HG02642 (cell line): ENCODE measurements at regions not wholly inside any gene's neighbourhood (a gene's known extent, or its start where the extent isn't known, plus 50 kb on each side); places are given as distances from the start of the nearest gene placed in this dataset.
A peak's percentile ranks its signal among the peaks of the same experiment; 100 is the strongest.
"Not testable (repeated sequence)": the region's sequence is repeated elsewhere in the genome, so short reads cannot be mapped to it uniquely, and the experiment has no call there.

ENCODE experiments used
- ATAC-seq: cut with Tn5 transposase; IDR thresholded peaks from one replicate; pipeline ENCODE4 v1.9.1; 2021; ENCODE audit warnings: mild to moderate bottlenecking; ENCODE audit not compliant: unreplicated experiment, poor library complexity

DNA sequence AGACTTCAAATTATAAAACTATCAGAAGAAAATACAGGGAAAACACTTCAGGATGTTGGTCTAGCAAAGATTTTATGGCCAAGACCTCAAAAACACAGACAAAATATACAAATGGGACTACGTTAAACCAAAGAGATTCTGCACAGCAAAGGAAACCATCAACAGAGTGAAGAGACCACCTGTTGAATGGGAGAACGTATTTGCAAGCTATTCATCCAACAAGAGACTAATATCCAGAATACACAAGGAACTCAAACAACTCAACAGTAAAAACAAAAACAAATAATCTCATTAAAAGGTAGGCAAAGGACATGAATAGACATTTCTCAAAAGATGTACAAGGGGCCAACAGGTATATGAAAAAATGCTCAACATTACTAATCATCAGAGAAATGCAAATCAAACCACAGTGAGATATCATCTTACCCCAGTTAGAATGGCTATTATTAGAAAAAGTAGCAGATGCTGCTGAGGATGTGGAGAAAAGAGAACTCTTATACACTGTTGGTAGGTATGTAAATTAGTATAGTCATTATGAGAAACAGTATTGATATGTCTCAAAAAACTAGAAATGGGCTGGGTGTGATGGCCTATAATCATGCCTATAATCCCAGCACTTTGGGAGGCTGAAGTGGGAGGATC is 112.6 kb downstream of the LRIG2 start:
- peak; percentile 94 for ATAC-seq

DNA sequence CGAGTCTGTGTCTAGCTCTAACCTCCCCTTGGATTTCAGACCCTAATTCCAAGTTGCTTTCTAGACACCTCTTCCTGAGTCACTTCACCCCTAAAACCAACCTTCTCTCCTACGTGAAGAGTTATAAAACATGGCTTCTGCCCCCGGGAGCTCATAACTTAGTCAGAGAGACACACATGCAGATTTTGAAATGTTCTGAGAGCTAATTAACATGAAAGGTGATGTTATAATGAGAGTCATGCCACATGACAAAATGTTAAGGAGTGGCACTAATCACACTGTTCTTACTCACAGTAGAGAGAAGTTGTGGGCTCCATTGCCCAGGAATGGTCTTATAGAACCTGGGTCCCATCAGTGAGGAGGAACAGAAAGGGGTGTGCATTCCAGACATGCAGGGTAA is 117.1 kb downstream of the LRIG2 start:
- no peak for ATAC-seq

- ATAC-seq: no peak
Measured at GRCh38 chr1:113190930-113191329, 117.9 kb downstream of the LRIG2 start.

DNA sequence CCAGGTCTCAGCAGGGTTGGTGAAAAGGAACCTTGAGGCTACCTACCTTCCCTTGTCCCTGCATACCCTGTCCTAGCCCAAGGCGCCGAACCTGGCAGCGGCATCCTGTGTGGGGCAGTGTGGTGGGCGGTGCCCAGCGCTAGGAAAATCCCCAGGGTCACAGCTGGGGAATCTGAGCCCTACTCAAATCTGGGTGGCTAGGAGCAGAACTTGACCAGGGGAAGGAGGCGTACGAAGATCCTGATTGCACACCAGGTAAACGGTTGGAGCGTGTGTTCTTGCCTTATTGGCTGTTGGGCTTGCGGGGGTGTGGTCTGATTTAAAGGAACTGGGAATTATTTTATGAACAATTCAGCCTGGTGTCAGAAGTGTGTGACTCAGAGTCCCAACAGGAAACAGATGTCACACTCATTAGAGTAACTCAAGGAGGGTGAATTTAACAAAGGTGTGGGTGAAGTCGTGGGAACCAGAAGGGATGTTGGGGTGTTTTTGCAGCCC is 118.6 kb downstream of the LRIG2 start:
- ATAC-seq: peak; percentile 55

DNA sequence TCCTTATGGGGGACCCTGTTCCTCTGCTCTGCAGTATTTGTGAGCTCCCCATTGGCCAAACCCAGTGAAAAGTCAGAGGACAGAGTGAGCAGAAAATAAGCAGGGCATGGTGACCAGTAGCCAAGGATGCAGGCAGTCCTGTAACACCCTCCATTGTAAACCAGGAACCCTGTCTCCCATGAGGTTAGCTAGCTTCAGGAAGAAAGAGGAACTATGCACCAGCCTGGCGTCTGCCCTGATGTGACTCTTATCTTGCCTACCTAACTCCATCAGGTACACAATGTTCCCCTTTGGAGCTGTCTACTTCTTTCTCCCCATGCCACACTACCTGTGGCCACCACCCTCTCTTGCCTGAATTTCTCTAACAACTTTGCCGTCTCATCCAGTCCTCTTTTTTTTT is 119.2 kb downstream of the LRIG2 start:
- peak; percentile 20 for ATAC-seq

DNA sequence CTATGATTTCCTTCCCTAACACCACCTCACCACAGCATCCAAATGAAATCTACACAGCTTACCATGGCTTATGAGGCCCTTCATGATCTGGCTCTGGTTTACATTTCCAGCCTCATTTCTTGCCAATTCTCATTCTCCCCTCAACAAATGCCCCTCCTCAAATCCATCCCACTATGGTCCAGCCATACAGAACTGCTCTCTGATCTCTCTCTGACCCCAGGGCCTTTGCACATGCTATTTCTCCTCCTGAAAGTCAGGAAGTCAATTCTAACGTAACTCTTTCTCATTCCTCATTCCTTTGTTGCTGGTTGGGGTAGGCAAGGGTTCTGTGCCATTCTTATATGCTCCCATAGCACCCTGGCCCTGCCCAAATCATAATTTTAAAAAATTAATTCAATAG is 120.0 kb downstream of the LRIG2 start:
- no peak for ATAC-seq

DNA sequence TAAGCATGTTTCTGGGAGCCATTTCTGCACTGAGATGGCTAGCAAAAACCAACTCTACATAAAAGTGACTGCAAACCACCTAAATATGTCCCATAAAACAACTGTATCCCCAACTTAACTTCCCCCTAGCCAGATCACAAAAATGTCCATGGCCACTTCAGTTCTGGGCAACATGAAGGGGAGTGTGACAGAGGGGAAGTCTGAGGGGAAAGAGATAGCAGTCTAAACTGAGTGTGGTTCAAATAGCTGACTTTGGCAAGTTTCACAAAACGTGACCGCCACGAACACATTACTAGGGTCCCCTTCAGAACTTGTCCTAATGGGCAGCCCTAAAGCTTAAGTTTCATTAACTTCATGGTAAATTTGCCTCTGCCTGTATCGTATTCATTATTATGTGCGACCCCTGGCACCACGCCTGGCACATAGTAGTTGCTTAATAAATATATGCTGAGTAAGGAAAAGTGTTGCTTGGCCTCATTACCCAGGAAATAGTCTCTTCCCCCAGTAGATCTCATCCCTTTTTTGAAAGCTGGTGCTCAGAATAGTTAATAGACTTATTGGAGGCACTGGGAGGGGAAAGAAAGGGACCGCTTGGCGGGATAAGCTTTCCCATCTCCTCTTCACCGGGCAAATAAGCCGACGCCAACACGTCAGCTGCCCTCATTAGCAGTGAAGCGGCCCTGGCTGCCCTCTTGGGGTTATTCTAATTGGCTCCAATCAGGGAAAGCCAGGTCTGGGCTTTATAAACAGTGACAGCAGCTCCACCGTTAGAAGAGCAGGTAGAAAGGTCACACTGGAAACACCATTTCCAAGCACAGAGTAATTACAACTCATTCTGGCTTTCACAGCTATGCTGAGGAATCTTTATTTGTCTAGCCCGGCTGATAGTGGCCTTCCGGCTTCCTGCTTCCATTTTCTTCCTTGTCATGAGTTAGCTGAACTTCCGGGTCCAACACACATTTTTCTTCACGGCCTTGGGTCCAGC is 122.1 kb downstream of the LRIG2 start:
- no peak for ATAC-seq

GRCh38 chr1:113197719-113198330 is 124.8 kb downstream of the LRIG2 start:
- no peak for ATAC-seq

GRCh38 chr1:113198806-113199205 is 125.8 kb downstream of the LRIG2 start:
- no peak for ATAC-seq

- no peak for ATAC-seq
Measured at GRCh38 chr1:113199760-113200455, 126.9 kb downstream of the LRIG2 start.

DNA sequence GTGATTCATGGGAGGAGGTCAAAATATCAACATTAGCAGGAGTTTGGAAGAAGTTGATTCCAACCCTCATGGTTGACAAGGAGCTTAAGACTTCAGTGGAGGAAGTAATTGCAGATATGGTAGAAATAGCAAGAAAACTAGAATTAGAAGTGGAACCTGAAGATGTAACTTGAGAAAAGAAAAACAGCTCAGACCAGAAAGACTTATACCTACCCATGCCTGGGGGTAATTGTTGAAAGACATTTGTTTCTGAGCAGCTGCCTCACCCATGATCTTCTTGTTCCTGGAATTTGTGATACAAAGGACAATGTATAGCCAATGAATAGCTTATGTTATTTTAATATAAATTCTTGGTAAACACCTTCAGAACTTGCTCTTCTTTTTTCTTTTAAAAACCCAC is 128.6 kb downstream of the LRIG2 start:
- no peak for ATAC-seq

DNA sequence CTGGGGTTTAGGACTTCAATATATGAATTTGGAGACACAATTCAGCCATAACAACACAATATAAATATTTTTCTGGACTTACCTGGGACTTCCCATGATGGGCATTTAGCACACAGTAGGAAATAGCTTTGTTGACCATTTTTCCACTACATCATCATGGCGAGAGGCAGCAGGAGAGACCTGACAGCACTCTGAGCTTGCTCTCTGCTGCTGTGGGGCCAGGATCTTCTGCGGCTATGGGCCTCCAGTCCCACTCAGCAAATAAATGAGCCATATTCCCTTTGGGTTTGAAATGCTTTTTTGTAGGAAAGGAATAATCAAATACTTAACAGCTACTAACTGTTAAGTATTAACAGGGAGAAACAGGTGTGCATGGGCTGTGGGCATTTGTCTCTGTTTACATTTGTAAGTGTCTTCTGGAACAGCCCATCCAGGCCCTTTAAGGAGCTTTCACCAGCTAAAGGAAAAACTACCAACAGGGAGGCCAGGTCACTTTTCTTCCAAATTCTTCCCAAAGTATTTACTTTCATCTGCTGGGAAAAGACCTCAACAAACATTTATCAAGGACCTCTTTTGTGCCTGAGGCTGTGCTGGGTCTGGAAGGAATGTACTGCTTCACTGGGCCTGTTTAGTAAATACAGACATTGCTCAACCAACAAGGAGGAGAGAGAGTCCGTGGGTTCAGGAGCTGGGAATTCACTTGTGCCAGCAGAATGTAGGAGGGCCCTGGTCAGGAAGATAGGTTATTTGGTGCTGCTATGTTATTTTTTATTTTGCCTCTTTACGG is 133.2 kb downstream of the LRIG2 start:
- ATAC-seq: no peak

DNA sequence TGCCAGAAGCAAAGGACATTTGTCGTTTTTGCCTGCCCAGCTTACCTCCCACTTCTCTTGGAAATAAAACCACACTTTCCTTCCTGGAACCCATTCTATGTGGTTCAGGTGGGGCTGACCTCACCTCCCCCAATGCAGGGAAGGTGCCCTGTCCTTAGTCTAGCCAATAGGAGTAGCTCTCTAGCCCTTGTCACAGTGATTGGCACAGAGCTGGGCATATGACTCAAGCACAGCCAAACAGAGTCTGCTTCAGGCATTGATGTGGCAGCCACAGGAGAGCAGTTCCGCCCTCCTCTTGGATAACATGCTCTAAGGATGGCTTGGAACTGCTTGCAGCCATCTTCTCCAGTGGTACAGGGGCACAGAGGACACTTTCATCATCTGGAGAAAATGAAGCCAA is 134.0 kb downstream of the LRIG2 start:
- no peak for ATAC-seq

DNA sequence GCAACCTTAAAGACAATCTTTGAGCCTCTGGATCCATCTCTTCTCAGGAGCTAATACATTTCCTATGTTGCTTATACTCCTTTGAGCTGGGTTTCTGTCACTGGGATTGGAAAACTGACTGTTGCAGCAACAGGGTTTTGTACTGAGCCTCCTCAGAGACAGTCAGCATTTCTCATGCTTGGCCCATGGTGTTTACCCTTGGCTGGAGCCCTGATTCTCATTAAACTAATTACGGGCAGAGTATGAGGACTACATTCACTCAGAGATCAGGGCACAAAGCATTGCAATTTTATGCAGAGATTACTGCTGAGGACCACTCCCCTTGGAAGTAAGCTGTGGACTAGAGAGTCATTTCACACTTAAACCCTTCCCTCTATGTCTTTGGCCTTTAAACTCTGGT is 134.5 kb downstream of the LRIG2 start:
- no peak for ATAC-seq

GRCh38 chr1:113208425-113208824 is 135.4 kb downstream of the LRIG2 start:
- not testable (repeated sequence) for ATAC-seq

GRCh38 chr1:113210248-113210647 is 137.2 kb downstream of the LRIG2 start:
- no peak for ATAC-seq

- ATAC-seq: no peak
Measured at GRCh38 chr1:113211467-113211866, 138.5 kb downstream of the LRIG2 start.

DNA sequence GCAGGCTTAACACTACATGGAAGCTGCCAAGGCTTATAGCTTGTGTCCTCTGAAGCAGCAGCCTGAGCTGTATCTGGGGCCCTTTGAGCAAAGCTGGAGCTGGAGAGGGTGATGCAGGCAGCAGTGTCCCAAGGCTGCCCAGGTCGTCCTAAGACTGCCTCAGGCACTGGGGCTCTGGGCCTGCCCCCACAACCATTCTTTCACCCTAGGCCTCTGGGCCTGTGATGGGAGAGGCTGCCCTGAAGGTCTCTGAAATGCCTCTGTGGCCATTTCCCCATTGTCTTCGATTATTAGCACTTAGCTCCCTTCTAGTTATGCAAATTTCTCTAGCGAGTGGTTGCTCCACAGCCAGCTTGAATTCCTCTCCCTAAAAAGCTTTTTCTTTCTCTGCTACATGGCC is 142.0 kb downstream of the LRIG2 start:
- no peak for ATAC-seq

DNA sequence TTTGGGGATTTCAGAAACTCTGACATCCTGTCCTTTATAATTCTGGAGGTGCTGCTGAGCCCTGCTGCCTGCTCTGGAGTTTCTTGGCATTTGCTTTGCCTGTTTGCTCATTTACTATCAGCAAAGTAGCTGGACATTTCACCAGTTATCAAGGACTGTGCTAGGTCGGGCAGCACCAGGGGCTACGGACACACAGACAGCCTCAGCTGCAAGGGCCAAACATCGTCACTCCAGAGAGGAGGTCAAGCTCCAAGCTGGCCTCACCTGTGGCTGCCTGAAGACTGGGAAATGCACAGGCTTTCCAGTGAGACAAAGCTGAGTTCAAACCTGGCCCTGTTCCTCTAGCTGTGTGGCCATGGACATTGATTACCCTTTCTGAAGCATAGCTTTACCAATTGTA is 143.7 kb downstream of the LRIG2 start:
- no peak for ATAC-seq
